ENCODE measurements at regions not wholly inside any gene's neighbourhood (a gene's known extent, or its start where the extent isn't known, plus 50 kb on each side); places are given as distances from the start of the nearest gene placed in this dataset.
"Not testable (repeated sequence)": the region's sequence is repeated elsewhere in the genome, so short reads cannot be mapped to it uniquely, and the experiment has no call there.

DNA sequence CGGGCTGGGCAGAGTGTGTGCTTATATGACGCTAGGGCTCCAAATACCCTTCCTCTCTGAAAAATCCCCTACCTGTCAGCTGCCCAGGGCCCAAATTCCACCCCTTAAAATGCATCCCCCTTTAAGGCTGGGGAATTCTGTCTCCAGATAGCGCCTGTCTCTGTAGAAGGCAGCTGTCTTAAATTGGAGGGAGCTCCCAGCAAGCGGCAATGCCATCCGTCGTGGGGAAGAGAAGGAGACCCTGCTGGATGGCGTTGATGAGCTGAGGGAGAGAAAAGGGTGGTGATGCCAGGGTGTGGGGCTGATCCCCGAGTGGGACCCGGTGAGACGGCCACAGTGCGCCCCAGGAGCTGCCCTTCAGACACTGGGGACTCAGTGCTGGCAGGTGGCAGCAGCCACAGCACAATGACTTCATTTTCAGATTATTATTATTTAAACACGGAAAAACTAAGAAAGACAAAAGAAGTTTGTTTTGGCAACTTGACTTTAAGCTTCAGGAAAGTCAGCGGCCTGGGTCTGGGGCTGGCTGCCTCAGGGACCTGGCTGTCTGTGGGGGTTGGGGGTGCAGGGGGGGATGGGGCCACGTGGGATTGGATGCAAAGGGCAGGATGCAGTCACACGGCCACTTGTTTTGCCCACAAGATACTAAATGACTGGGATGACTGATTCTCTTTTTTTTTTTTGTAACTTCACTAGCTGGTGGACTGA, 152.8 kb downstream of the TFCP2L1 start:
- no peak for DNase-seq (ENCODE audit: low read depth)

- DNase-seq (ENCODE audit: low read depth), result no peak
These were observed 152.3 kb downstream of the TFCP2L1 start for GRCh38 chr2:121132762-121133107.

- DNase-seq (ENCODE audit: low read depth), result no peak
These were observed 151.3 kb downstream of the TFCP2L1 start for GRCh38 chr2:121133551-121134319.

GRCh38 chr2:121134728-121135127, 150.3 kb downstream of the TFCP2L1 start:
- no peak for DNase-seq (ENCODE audit: low read depth)

- no peak for DNase-seq (ENCODE audit: low read depth)
These were observed 149.7 kb downstream of the TFCP2L1 start for GRCh38 chr2:121135168-121135853.

DNA sequence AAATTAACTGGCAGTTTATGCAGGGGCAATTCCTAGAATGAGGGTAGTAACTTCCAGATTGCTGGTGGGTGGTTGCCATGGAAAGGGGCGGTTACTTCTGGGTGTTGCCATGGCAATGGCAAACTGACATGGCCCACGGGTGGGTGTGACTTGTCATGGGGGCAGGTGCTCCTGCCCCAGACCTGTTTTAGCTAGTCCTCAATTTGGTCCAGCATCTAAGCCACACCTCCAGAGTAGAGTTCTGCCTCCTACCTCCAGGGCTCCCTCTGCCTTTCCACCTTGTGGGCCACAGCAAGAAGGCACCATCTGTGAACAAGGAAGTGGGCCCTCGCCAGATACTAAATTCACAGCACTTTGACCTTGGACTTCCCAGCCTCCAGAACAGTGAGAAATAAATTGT, 148.7 kb downstream of the TFCP2L1 start:
- DNase-seq (ENCODE audit: low read depth), result no peak

- DNase-seq (ENCODE audit: low read depth), result no peak
These were observed 147.4 kb downstream of the TFCP2L1 start for GRCh38 chr2:121137571-121137970.

DNA sequence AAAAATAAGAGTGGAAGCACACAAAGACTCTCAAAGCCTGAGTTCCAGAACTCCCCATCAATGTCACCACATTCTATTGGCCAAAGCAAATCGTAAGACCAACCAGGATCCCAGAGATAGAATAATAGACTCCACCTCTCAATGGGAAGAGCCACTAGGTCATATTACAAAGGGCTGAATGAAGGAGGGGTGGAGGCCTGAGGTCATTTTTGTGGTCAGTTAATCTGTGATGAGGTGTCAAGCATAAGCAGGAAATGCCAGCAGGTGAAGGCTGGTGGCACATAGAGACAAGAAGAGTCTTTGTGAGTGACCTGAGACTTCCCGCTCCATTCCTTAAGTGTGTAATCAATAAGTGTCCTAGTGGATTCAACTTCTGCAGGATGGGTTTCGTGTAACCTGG, 144.3 kb downstream of the TFCP2L1 start:
- no peak for DNase-seq (ENCODE audit: low read depth)

- DNase-seq (ENCODE audit: low read depth), result no peak
These were observed 142.6 kb downstream of the TFCP2L1 start for GRCh38 chr2:121142452-121142851.

GRCh38 chr2:121144111-121144510, 140.9 kb downstream of the TFCP2L1 start:
- DNase-seq (ENCODE audit: low read depth), result no peak

DNA sequence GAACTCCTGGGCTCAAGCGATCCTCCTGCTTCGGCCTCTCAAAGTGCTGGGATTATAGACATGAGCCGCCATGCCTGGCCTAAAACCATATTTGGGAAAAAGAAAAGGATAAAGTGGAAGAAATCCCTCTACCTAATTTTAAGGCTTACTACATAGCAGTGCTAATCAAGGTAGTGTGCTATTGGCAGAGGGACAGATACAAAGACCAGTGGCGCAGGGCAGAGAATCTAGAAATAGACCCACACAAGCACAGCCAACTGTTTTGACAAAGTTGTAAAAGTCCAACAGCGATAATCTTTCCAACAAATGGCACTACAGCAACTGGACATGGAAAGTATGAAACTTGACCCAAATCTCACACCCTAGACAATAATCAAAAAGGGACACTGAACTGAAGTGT, 138.4 kb downstream of the TFCP2L1 start:
- no peak for DNase-seq (ENCODE audit: low read depth)

- no peak for DNase-seq (ENCODE audit: low read depth)
These were observed 137.2 kb downstream of the TFCP2L1 start for GRCh38 chr2:121147766-121148165.

GRCh38 chr2:121148481-121148880, 136.5 kb downstream of the TFCP2L1 start:
- DNase-seq (ENCODE audit: low read depth), result no peak

GRCh38 chr2:121149384-121149783, 135.6 kb downstream of the TFCP2L1 start:
- DNase-seq (ENCODE audit: low read depth), result no peak

DNA sequence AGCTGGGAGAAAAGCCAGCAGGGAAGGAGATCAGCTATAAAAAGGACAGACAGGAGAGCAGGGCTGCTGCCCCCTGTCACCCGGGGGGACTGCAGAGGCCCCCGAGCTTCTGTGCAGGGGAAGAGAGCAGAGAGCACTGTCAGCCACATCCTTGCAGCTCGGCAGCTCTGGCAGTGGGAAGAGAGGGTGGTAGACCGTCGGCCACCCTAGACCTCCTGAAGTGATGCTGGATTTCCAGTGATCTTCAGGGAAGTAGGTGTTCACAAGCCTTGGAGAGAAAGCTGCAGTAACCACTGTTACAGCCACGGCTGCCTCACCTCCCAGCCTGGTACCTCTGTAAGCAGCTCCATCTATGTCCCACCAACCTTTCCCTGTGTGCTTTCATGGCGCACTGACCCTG, 134.9 kb downstream of the TFCP2L1 start:
- DNase-seq (ENCODE audit: low read depth), result no peak

GRCh38 chr2:121150713-121151112, 134.3 kb downstream of the TFCP2L1 start:
- DNase-seq (ENCODE audit: low read depth), result no peak

DNA sequence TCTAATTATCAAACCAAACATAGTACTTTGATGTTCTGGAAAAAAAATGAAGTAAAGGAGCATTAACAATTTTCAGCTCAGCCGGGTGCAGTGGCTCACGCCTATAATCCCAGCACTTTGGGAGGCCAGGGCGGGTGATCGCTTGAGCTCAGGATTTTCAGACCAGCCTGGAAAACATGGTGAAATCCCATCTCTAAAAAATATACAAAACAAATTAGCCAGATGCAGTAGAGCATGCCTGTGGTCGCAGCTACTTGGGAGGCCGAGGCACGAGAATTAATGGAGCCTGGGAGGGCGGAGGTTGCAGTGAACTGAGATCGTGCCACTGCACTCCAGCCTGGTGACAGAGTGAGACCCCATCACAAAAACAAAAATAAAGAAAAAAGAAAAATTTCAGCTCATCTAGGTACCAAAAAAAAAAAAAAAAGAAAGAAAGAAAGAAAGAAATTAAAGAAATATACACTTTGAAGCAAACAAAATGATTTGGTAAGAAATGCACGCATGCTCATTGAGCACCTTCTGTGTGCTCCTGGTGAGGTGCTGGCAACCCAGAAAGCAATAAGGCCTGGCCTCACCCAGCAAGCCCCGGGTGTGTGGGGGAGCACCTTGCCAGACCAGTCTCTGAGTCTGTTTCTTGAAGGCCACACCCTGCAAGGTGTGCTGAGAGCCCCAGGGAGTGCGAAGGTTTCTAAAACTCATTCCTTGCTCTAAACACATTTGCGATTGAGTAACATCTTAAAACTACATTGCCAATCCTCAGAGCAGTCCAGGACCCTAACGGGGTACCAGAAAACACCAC, 133.5 kb downstream of the TFCP2L1 start:
- no peak for DNase-seq (ENCODE audit: low read depth)

- DNase-seq (ENCODE audit: low read depth), result no peak
These were observed 132.1 kb downstream of the TFCP2L1 start for GRCh38 chr2:121152861-121153260.

- no peak for DNase-seq (ENCODE audit: low read depth)
These were observed 131.5 kb downstream of the TFCP2L1 start for GRCh38 chr2:121153516-121153915.

- no peak for DNase-seq (ENCODE audit: low read depth)
These were observed 129.4 kb downstream of the TFCP2L1 start for GRCh38 chr2:121155502-121156056.

DNA sequence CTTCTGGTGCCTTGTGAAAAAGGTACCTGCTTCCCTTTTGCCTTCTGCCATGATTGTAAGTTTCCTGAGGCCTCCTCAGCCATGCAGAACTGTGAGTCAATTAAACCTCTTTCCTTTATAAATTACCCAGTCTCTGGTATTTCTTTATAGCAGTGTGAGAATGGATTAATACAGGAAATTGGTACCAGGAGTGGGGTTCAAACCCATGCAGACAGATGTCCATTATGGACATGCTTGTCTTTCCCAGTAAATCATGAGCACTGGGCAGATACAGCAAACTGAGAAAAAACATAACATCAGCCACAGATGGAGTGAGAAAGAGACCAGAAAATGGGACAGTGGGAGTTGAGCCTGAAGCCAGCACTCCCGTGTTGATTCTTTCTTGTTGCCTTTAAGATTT, 127.5 kb downstream of the TFCP2L1 start:
- not testable (repeated sequence) for DNase-seq (ENCODE audit: low read depth)
